H9 (cell line): ENCODE measurements at regions not wholly inside any gene's neighbourhood (a gene's known extent, or its start where the extent isn't known, plus 50 kb on each side); places are given as distances from the start of the nearest gene placed in this dataset.

Experiments used
- DNase-seq: peaks from one replicate; pipeline ENCODE4 v3.0.0-alpha.2; 2017
- H2AFZ ChIP-seq: one replicate; pipeline ENCODE4 v1.6.1; 2013; ENCODE audit warnings: mild to moderate bottlenecking, low read length, control low read depth, moderate library complexity
- H2AK5ac ChIP-seq: 2 replicates; pipeline ENCODE4 v1.6.1; 2013; ENCODE audit warnings: low read length, control low read depth, mixed read lengths; ENCODE audit not compliant: insufficient read length
- H2BK120ac ChIP-seq: one replicate; pipeline ENCODE4 v1.6.1; 2013; ENCODE audit warnings: low read depth, mild to moderate bottlenecking, low read length, control low read depth, inconsistent platforms; ENCODE audit not compliant: poor library complexity, severe bottlenecking
- H2BK12ac ChIP-seq: 2 replicates; pipeline ENCODE4 v1.6.1; 2013; ENCODE audit warnings: low read length, control low read depth, mixed read lengths, low read depth; ENCODE audit not compliant: insufficient read length
- H2BK15ac ChIP-seq: 2 replicates; pipeline ENCODE4 v1.6.1; 2013; ENCODE audit warnings: low read depth, low read length, control low read depth
- H2BK20ac ChIP-seq: one replicate; pipeline ENCODE4 v1.6.1; 2013; ENCODE audit warnings: low read depth, mild to moderate bottlenecking, low read length, control low read depth, inconsistent platforms; ENCODE audit not compliant: poor library complexity, severe bottlenecking
- H2BK5ac ChIP-seq: 2 replicates; pipeline ENCODE4 v1.6.1; 2013; ENCODE audit warnings: low read length, control low read depth, mixed read lengths; ENCODE audit not compliant: insufficient read length
- H3K14ac ChIP-seq: 2 replicates; pipeline ENCODE4 v1.6.1; 2013; ENCODE audit warnings: low read length, control low read depth; ENCODE audit not compliant: insufficient read depth
- H3K18ac ChIP-seq: 2 replicates; pipeline ENCODE4 v1.6.1; 2013; ENCODE audit warnings: low read depth, mild to moderate bottlenecking, mixed read lengths, low read length, control low read depth; ENCODE audit not compliant: insufficient read length
- H3K23ac ChIP-seq: 2 replicates; pipeline ENCODE4 v1.6.1; 2013; ENCODE audit warnings: low read length, control low read depth, mixed read lengths, low read depth; ENCODE audit not compliant: insufficient read length
- H3K23me2 ChIP-seq: 2 replicates; pipeline ENCODE4 v1.6.1; 2013; ENCODE audit warnings: low read depth, mild to moderate bottlenecking, mixed read lengths, low read length, control low read depth; ENCODE audit not compliant: insufficient read length, poor library complexity, severe bottlenecking
- H3K27ac ChIP-seq: 2 replicates; pipeline ENCODE4 v1.5.1; 2013; ENCODE audit warnings: low read length, control low read depth, mixed read lengths, low read depth; ENCODE audit not compliant: insufficient read length
- H3K27me3 ChIP-seq: 2 replicates; pipeline ENCODE4 v1.6.1; 2013; ENCODE audit warnings: low read length, control low read depth, inconsistent platforms; ENCODE audit not compliant: insufficient read depth
- H3K4ac ChIP-seq: 2 replicates; pipeline ENCODE4 v1.6.1; 2013; ENCODE audit warnings: low read depth, mild to moderate bottlenecking, control low read depth, inconsistent platforms, low read length, moderate library complexity
- H3K4me1 ChIP-seq: 2 replicates; pipeline ENCODE4 v1.6.1; 2013; ENCODE audit warnings: low read length, control low read depth, inconsistent platforms; ENCODE audit not compliant: insufficient read depth
- H3K4me2 ChIP-seq: 2 replicates; pipeline ENCODE4 v1.6.1; 2013; ENCODE audit warnings: low read length, control low read depth, mixed read lengths; ENCODE audit not compliant: insufficient read length, insufficient read depth
- H3K56ac ChIP-seq: 2 replicates; pipeline ENCODE4 v1.6.1; 2013; ENCODE audit warnings: low read depth, mild to moderate bottlenecking, mixed read lengths, low read length, control low read depth; ENCODE audit not compliant: insufficient read length
- H3K79me1 ChIP-seq: 2 replicates; pipeline ENCODE4 v1.6.1; 2013; ENCODE audit warnings: low read depth, mild to moderate bottlenecking, moderate library complexity, low read length, control low read depth, inconsistent platforms; ENCODE audit not compliant: insufficient read depth, poor library complexity, severe bottlenecking
- H3K79me2 ChIP-seq: 2 replicates; pipeline ENCODE4 v1.6.1; 2013; ENCODE audit warnings: low read length, control low read depth, inconsistent platforms; ENCODE audit not compliant: insufficient read depth
- H3K9ac ChIP-seq: 2 replicates; pipeline ENCODE4 v1.6.1; 2013; ENCODE audit warnings: low read length, control low read depth, mixed read lengths; ENCODE audit not compliant: insufficient read length; ENCODE audit errors: extremely low read depth
- H3K9me3 ChIP-seq: one replicate; pipeline ENCODE4 v1.6.1; 2013; ENCODE audit warnings: low read depth, low read length, inconsistent platforms; ENCODE audit not compliant: control insufficient read depth
- H3T11ph ChIP-seq: one replicate; pipeline ENCODE4 v1.6.1; 2013; ENCODE audit warnings: mild to moderate bottlenecking, low read length, control low read depth, inconsistent platforms
- H4K20me1 ChIP-seq: one replicate; pipeline ENCODE4 v1.6.1; 2013; ENCODE audit not compliant: control insufficient read depth, insufficient read length, insufficient read depth
- H4K5ac ChIP-seq: 2 replicates; pipeline ENCODE4 v1.6.1; 2013; ENCODE audit warnings: low read depth, mild to moderate bottlenecking, mixed read lengths, low read length, control low read depth; ENCODE audit not compliant: insufficient read length
- H4K8ac ChIP-seq: replicated peaks from 2 replicates; pipeline ENCODE4 v1.6.1; 2013; ENCODE audit warnings: low read length, control low read depth, mixed read lengths, low read depth; ENCODE audit not compliant: insufficient read length
- H4K91ac ChIP-seq: 2 replicates; pipeline ENCODE4 v1.6.1; 2013; ENCODE audit warnings: low read depth, mild to moderate bottlenecking, moderate library complexity, mixed read lengths, low read length, control low read depth; ENCODE audit not compliant: insufficient read length
- H3K27ac Mint-ChIP-seq, 3 experiments: 2 replicates in 2 of 3; 3 replicates in 1 of 3; pipeline ENCODE4 v1.8.0; 2020 to 2021; ENCODE audit warnings: mixed read lengths in 3 of 3, mild to moderate bottlenecking in 1 of 3, moderate library complexity in 1 of 3
- H3K27me3 Mint-ChIP-seq: 2 replicates; pipeline ENCODE4 v1.8.0; 2021; ENCODE audit warnings: low read depth, mild to moderate bottlenecking, moderate library complexity, mixed read lengths
- H3K36me3 Mint-ChIP-seq, 3 experiments: 2 replicates in 2 of 3; 3 replicates in 1 of 3; pipeline ENCODE4 v1.8.0; 2020 to 2021; ENCODE audit warnings: low read depth in 3 of 3, mixed read lengths in 3 of 3; ENCODE audit not compliant: insufficient read depth in 1 of 3
- H3K4me1 Mint-ChIP-seq, 2 experiments: 2 replicates each; pipeline ENCODE4 v1.8.0; 2020; ENCODE audit warnings: mixed read lengths in 2 of 2
- H3K4me3 Mint-ChIP-seq, 2 experiments: 2 replicates in 1 of 2; 3 replicates in 1 of 2; pipeline ENCODE4 v1.8.0; 2020 to 2021; ENCODE audit warnings: mild to moderate bottlenecking in 2 of 2, mixed read lengths in 2 of 2, moderate library complexity in 1 of 2
- H3K9me3 Mint-ChIP-seq, 2 experiments: 2 replicates in 1 of 2; 3 replicates in 1 of 2; pipeline ENCODE4 v1.8.0; 2020; ENCODE audit warnings: mild to moderate bottlenecking in 2 of 2, mixed read lengths in 2 of 2, moderate library complexity in 1 of 2
- CTCF ChIP-seq: fragments of 200-600 bp; sonication (generic); conservative IDR thresholded peaks from 3 replicates; pipeline ENCODE4 v1.8.0; 2021; ENCODE audit warnings: antibody characterized with exemption, mild to moderate bottlenecking
- WGBS: extraction: QIAGEN DNeasy Blood & Tissue Kit; methylation state at CpG from one replicate; pipeline ENCODE4 v1.1.7; 2013; ENCODE audit warnings: missing lambda C conversion rate, low lambda C conversion rate, mixed read lengths; ENCODE audit not compliant: insufficient read length; ENCODE audit errors: extremely low coverage; 5-methylcytosine and 5-hydroxymethylcytosine counted together

- Histone ChIP-seq H2AFZ (no peak overlapping the region), H2AK5ac (no peak overlapping the region), H4K91ac (no peak overlapping the region), H2BK5ac (no peak overlapping the region), H2BK15ac (no peak overlapping the region), H3T11ph (no peak overlapping the region), H3K23ac (no peak overlapping the region), H3K56ac (no peak overlapping the region), H3K79me2 (no peaks in the 10 kb centered on the region), H2BK120ac (no peak overlapping the region), H3K14ac (no peak overlapping the region), H3K9me3 (no peaks in the 10 kb centered on the region), H3K9ac (no peak overlapping the region), H3K4me2 (no peak overlapping the region), H3K4me1 (no peaks in the 10 kb centered on the region), H3K18ac (no peak overlapping the region), H3K27ac (no peak overlapping the region), H3K4ac (no peak overlapping the region), H4K5ac (no peak overlapping the region), H3K27me3 (no peaks in the 10 kb centered on the region), H4K8ac (no peak overlapping the region), H2BK12ac (no peak overlapping the region), H3K79me1 (no peaks in the 10 kb centered on the region), H2BK20ac (no peak overlapping the region), H3K23me2 (no peaks in the 10 kb centered on the region), H4K20me1 (no peaks in the 10 kb centered on the region)
- no peak for DNase-seq
- H3K27ac Mint-ChIP-seq: no peak overlapping the region
- no peaks in the 10 kb centered on the region for H3K36me3 Mint-ChIP-seq
- H3K27me3 Mint-ChIP-seq: no peaks in the 10 kb centered on the region; the same call in 1 of the 2 replicates
- no peaks in the 10 kb centered on the region for H3K9me3 Mint-ChIP-seq
- no peaks in the 10 kb centered on the region for H3K4me1 Mint-ChIP-seq
- TF ChIP-seq CTCF: no peak
- WGBS: no CpG with 5 or more reads among the region's 3 CpGs
- no peak overlapping the region for H3K4me3 Mint-ChIP-seq
These were observed 91.5 kb upstream of the NREP start for GRCh38 chr5:111848476-111848875.
